ENCODE measurements at regions not wholly inside any gene's neighbourhood (a gene's known extent, or its start where the extent isn't known, plus 50 kb on each side); places are given as distances from the start of the nearest gene placed in this dataset.
"Not testable (repeated sequence)": the region's sequence is repeated elsewhere in the genome, so short reads cannot be mapped to it uniquely, and the experiment has no call there.

DNA sequence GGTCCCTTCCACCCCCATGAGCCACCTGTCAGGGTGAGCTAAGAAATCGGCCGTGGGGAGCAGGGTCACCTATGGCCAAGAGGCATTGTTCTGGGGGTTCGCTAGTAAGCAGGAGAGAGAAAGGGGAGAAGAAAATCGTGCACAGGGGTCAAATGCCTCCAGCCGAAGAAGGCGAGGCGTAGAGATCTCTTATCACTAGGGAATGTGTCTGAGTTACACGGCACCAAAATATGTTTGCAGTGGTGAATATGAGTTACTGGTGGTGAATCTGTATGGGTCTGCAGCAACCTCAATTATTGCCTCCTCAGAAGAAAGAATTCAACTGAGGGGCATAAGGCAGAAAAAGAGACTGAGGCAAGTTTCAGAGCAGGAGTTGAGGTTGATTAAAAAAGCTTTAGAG, 54.2 kb upstream of the RABGAP1L start:
- no peak for DNase-seq

- no peak for DNase-seq
Measured at GRCh38 chr1:174103766-174104165, 55.6 kb upstream of the RABGAP1L start.

DNA sequence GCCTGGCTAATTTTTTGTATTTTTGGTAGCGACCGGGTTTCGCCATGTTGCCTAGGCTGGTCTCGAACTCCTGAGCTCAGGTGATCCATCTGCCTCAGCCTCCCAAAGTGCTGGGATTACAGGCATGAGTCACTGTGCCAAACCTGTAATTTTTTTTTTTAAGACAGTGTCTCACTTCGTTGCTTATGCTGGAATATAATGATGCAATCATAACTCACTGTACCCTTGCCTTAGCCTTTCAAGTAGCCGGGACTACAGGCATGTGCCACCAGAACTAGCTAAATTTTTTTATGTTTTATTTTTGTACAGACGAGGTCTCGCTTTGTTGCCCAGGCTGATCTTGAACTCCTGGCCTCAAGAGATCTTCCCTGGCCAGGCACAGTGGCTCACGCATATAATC, 57.3 kb upstream of the RABGAP1L start:
- not testable (repeated sequence) for DNase-seq

GRCh38 chr1:174097426-174097825, 61.9 kb upstream of the RABGAP1L start:
- no peak for DNase-seq

- peak; percentile 58 for DNase-seq
Measured at GRCh38 chr1:174093789-174094188, 65.5 kb upstream of the RABGAP1L start.

- DNase-seq = no peak
Measured at GRCh38 chr1:174090471-174090870, 68.3 kb upstream of the RC3H1 start.

- DNase-seq = no peak
Measured at GRCh38 chr1:174080819-174081218, 58.7 kb upstream of the RC3H1 start.

DNA sequence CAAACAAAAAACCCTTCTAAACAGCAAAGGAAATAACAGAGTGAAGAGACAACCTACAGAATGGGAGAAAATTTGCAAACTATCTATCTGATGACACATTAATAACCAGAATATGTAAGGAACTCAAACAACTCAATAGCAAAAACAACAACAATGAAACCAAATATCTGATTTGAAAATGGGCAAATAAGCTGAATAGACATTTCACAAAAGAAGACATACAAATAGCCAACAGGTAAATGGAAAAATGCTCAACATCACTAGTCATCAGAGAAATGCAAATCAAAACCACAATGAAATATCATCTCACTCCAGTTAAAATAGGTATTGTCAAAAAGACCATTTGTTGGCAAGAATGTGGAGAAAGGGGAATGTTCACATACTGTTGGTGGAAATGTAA, 57.6 kb upstream of the RC3H1 start:
- DNase-seq = no peak

- DNase-seq = not testable (repeated sequence)
Measured at GRCh38 chr1:174078916-174079315, 56.8 kb upstream of the RC3H1 start.

DNA sequence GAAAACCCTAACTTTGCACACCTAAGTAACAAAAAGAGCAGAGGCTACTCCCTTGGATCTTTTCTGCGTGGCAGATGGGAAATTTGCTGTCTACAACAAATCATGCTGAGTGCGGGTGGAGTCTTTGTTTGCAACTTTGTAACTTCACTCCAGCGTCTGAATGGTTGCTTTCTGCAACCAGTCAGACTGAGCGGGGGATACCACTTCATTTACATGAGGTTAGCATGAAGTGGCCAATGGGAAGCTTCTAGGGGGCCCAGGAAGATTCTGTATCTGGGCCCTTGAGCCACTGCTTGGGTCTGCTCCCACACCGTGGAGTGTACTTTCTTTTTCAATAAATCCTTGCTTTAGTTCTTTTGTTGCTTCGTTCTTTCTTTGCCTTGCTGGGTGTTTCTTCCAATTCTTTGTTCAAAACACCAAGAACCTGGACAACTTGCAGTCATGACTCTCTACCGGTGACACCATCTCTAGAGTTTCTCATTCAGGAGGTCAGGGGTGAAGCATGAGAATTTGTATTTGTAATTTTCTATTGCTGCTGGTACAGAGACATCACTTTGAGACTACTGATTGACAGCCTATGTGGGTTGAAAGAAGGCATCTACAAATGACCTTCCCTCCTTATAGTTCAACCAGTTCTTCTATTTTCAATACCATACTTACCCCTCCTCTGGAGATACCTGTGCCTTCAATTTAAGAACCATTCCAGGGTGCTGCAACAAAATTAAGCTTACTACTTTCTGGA, 55.8 kb upstream of the RC3H1 start:
- DNase-seq = no peak

DNA sequence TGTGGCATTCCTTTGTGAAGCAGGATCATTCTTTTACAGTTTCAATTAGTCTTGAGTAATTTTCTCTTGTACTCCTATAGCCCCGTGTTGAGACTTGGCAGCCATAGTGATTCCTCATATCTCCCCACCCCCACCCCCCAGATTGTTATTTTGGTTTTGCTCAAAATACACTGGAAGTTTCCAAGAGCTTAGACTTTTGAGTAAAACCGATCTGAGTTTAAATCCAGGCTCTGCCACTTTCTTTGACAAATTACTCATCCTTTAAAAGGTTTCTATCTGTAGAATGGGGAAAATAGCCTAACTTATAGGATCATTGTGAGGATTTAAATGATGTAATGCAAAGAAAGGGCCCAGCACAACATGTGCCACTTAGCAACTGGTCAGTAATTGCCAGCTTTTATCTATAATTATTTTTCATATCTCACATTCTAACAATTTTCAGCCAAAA, 53.1 kb upstream of the RC3H1 start:
- DNase-seq = no peak

DNA sequence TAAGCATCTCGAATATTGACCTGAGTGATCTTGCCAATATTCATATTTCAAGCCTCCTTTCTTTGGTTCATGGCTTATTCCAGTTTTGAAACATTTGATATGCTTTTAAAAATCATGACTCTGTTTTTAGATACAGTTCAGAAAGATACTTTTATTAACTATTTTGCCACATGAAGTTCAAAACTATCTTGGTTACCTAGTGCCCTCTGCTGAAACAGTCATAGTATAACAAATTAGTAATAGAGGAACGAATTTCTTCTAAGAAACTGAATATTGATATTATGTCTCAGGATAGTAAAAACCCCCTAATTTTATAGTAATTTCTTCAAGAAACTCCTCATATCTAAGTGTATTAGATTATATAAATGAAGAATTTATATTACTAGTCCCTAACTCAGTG, 52.6 kb upstream of the RC3H1 start:
- DNase-seq = peak; percentile 37

DNA sequence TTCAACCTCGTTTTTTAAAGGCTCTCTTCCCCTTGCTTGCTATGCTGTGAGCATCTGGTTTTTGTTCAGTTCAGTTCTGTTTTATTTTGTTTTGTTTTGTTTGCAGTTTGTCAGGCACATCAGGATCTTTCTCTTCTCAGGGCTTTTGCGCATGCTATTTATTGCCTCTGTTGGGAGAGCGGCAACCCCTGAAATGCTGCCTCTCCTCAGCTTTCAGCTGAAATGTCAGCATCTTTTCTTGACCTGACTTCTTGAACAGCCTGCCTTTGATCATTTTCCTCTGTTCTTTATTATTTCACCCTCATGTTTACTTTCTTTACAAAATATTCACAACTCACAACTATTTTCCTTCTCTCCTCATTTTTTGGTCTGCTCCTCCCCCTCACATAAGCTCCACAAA, 50.4 kb upstream of the RC3H1 start:
- no peak for DNase-seq
